Pancreas (tissue), 10 donors: ENCODE measurements at regions not wholly inside any gene's neighbourhood (a gene's known extent, or its start where the extent isn't known, plus 50 kb on each side); places are given as distances from the start of the nearest gene placed in this dataset.
"Not testable (repeated sequence)": the region's sequence is repeated elsewhere in the genome, so short reads cannot be mapped to it uniquely, and the experiment has no call there.

Experiments
- ATAC-seq, 4 donors: fragments of 200-7000 bp; cut with Tn5 transposase; one replicate each; pipeline versions ENCODE4 v1.8.0 to v1.9.1; 2020; ENCODE audit warnings: mild to moderate bottlenecking in 4 of 4, moderate library complexity in 4 of 4
- DNase-seq, 6 donors: peaks; one replicate each; pipeline ENCODE4 v3.0.0-alpha.2; 2020
- FAIRE-seq: peaks from 2 replicates; lab custom pipeline; 2012; peaks lifted over from hg19 to GRCh38; lab: Jason Lieb, UNC
- H3K27ac ChIP-seq, 4 donors: fragments of 200-600 bp; sonication (generic); 1 replicate in 3 of 4; 2 replicates in 1 of 4; pipeline versions ENCODE4 v1.5.0 to v1.8.0; 2020
- H3K27me3 ChIP-seq, 4 donors: fragments of 200-600 bp; one replicate each; pipeline ENCODE4 v1.8.0; 2021
- H3K36me3 ChIP-seq, 3 donors: fragments of 200-600 bp; sonication (generic) in 1 of 3; one replicate each; pipeline versions ENCODE4 v1.5.0 to v1.8.0; 2020 to 2021
- H3K4me1 ChIP-seq, 3 donors: fragments of 200-600 bp; one replicate each; pipeline ENCODE4 v1.8.0; 2021
- H3K4me3 ChIP-seq, 4 donors: fragments of 200-600 bp; sonication (generic) in 2 of 4; one replicate each; pipeline versions ENCODE4 v1.5.0 to v1.8.0; 2020 to 2021
- H3K9me3 ChIP-seq, 4 donors: fragments of 200-600 bp; one replicate each; pipeline ENCODE4 v1.8.0; 2021
- WGBS, 2 donors: extraction: QIAGEN DNeasy Blood & Tissue Kit; methylation state at CpG; one replicate each; pipeline ENCODE4 v1.1.7; 2013; 5-methylcytosine and 5-hydroxymethylcytosine counted together
- intact Hi-C, 3 donors: fragments of 100-400 bp; cut with DNase I; formaldehyde crosslinking; loops; one replicate each; pipeline versions ENCODE4 v1.11.1 to v1.14.2; 2022
- donor health status: healthy with polysubstance abuse.
- donor health status: DM: no; HTN: no; CAD: no; lungs with moderate emphysema.
- donor health status: DM: no; HTN: no; CAD: no.
- donor health status: control.
- donor health status: control.
- donor health status: Bipolar disorder and iron deficiency.
- donor health status: DM: yes; HTN: yes; CAD: no.
- donor health status: DM: no; HTN: no; CAD: no.
- donor health status: DM: no; HTN: no; CAD: no.
- donor health status: DM: yes; HTN: yes; CAD: no.

- ATAC-seq, H3K4me1 ChIP-seq, H3K9me3 ChIP-seq, intact Hi-C loops, FAIRE-seq, H3K27me3 ChIP-seq, H3K4me3 ChIP-seq, H3K27ac ChIP-seq, H3K36me3 ChIP-seq: not testable (repeated sequence)
- peak in 1 of 6 donors; percentile 34 for DNase-seq
- 64 to 68% methylated on average over 11 to 14 of the region's 14 CpGs for WGBS, 2 donors
Measured at GRCh38 chr13:18597940-18598339, 583.7 kb downstream of the TUBA3C start.

- not testable (repeated sequence) for FAIRE-seq
Measured at GRCh38 chr13:18577103-18577502, 604.5 kb downstream of the TUBA3C start.

GRCh38 chr13:18567890-18568289, 613.7 kb downstream of the TUBA3C start:
- H3K4me1 ChIP-seq, FAIRE-seq, ATAC-seq, H3K36me3 ChIP-seq, H3K27ac ChIP-seq, H3K4me3 ChIP-seq, H3K9me3 ChIP-seq, intact Hi-C loops, H3K27me3 ChIP-seq: not testable (repeated sequence)
- WGBS, 2 donors = 70 to 91% methylated on average over 14 to 30 of the region's 30 CpGs
- peak in 1 of 6 donors; percentile 14 for DNase-seq

More at GRCh38 chr13:18577103-18577502, 604.5 kb downstream of the TUBA3C start:
- H3K27me3 ChIP-seq, DNase-seq, H3K36me3 ChIP-seq, H3K4me3 ChIP-seq, ATAC-seq, H3K27ac ChIP-seq, intact Hi-C loops, H3K4me1 ChIP-seq, H3K9me3 ChIP-seq: not testable (repeated sequence)
- no CpG with 5 or more reads among the region's 1 CpG for WGBS, 2 donors
